NB4 (cell line): ENCODE measurements at regions not wholly inside any gene's neighbourhood (a gene's known extent, or its start where the extent isn't known, plus 50 kb on each side); places are given as distances from the start of the nearest gene placed in this dataset.

Experiments used
- CTCF ChIP-seq: IDR thresholded peaks from one replicate; pipeline ENCODE4 v1.5.1; 2012; ENCODE audit warnings: low read depth, low read length
- POLR2A ChIP-seq: IDR thresholded peaks from 2 replicates; pipeline ENCODE4 v1.6.1; 2011; ENCODE audit warnings: mild to moderate bottlenecking; ENCODE audit not compliant: insufficient read length; ENCODE audit errors: extremely low read depth

GRCh38 chr10:14381475-14381874, 50.8 kb upstream of the FRMD4A start:
- TF ChIP-seq CTCF (no peak), POLR2A (no peak)
